ENCODE measurements at regions not wholly inside any gene's neighbourhood (a gene's known extent, or its start where the extent isn't known, plus 50 kb on each side); places are given as distances from the start of the nearest gene placed in this dataset.

- Histone ChIP-seq H3K79me2 (ENCODE audit: control insufficient read depth, insufficient read depth, low read length) (no peaks in the 10 kb centered on the region), H3K4me3 (ENCODE audit: low read length) (no peak overlapping the region), H3K79me1 (ENCODE audit: low read length) (no peaks in the 10 kb centered on the region), H3K4me1 (ENCODE audit: control insufficient read depth, low read depth, low read length) (no peaks in the 10 kb centered on the region), H3K9ac (ENCODE audit: low read length) (no peak overlapping the region), H3K36me3 (ENCODE audit: control insufficient read depth, insufficient read depth, low read length) (no peaks in the 10 kb centered on the region), H3K18ac (ENCODE audit: low read length) (no peak overlapping the region), H2AK5ac (ENCODE audit: low read length) (no peak overlapping the region), H2BK5ac (ENCODE audit: low read length) (no peak overlapping the region), H3K4me2 (ENCODE audit: low read length) (no peak overlapping the region), H3K23ac (ENCODE audit: low read length) (no peak overlapping the region), H3K27ac (ENCODE audit: low read depth, low read length) (no peak overlapping the region), H2BK15ac (replicated peaks; ENCODE audit: low read depth) (no peak overlapping the region), H2BK120ac (ENCODE audit: low read depth, low read length) (no peak overlapping the region), H3K56ac (ENCODE audit: low read length) (no peak overlapping the region), H3K27me3 (ENCODE audit: insufficient read depth, low read length, poor library complexity) (no peaks in the 10 kb centered on the region), H4K5ac (ENCODE audit: low read length) (no peak overlapping the region), H4K8ac (ENCODE audit: low read depth, low read length) (no peak overlapping the region), H3K4ac (ENCODE audit: low read depth, low read length) (no peak overlapping the region)
- peak; percentile 13 for DNase-seq
- WGBS (ENCODE audit: extremely low coverage, insufficient coverage, low lambda C conversion rate), result no CpG with 5 or more reads among the region's 4 CpGs
Observed at GRCh38 chrX:118179718-118180117, 63.1 kb upstream of the KLHL13 start.

GRCh38 chrX:118181030-118181429, 64.4 kb upstream of the KLHL13 start:
- no peaks in the 10 kb centered on the region for H3K36me3 ChIP-seq (ENCODE audit: control insufficient read depth, insufficient read depth, low read length)
- no peak overlapping the region for H3K27ac ChIP-seq (ENCODE audit: low read depth, low read length)
- no peaks in the 10 kb centered on the region for H3K79me1 ChIP-seq (ENCODE audit: low read length)
- H4K5ac ChIP-seq (ENCODE audit: low read length), result no peak overlapping the region
- H3K9ac ChIP-seq (ENCODE audit: low read length), result no peak overlapping the region
- WGBS (ENCODE audit: extremely low coverage, insufficient coverage, low lambda C conversion rate), result no CpG with 5 or more reads among the region's 4 CpGs
- no peak overlapping the region for H2AK5ac ChIP-seq (ENCODE audit: low read length)
- no peak overlapping the region for H3K23ac ChIP-seq (ENCODE audit: low read length)
- no peak overlapping the region for H2BK15ac ChIP-seq (replicated peaks; ENCODE audit: low read depth)
- no peak overlapping the region for H3K18ac ChIP-seq (ENCODE audit: low read length)
- no peak overlapping the region for H3K4me2 ChIP-seq (ENCODE audit: low read length)
- H4K8ac ChIP-seq (ENCODE audit: low read depth, low read length), result no peak overlapping the region
- H2BK120ac ChIP-seq (ENCODE audit: low read depth, low read length), result no peak overlapping the region
- H3K4me3 ChIP-seq (ENCODE audit: low read length), result no peak overlapping the region
- DNase-seq, result no peak
- no peaks in the 10 kb centered on the region for H3K79me2 ChIP-seq (ENCODE audit: control insufficient read depth, insufficient read depth, low read length)
- no peak overlapping the region for H2BK5ac ChIP-seq (ENCODE audit: low read length)
- no peak overlapping the region for H3K56ac ChIP-seq (ENCODE audit: low read length)
- H3K4me1 ChIP-seq (ENCODE audit: control insufficient read depth, low read depth, low read length), result no peaks in the 10 kb centered on the region
- H3K27me3 ChIP-seq (ENCODE audit: insufficient read depth, low read length, poor library complexity), result no peaks in the 10 kb centered on the region
- no peak overlapping the region for H3K4ac ChIP-seq (ENCODE audit: low read depth, low read length)

GRCh38 chrX:118182025-118182424, 65.4 kb upstream of the KLHL13 start:
- Histone ChIP-seq H3K4me2 (ENCODE audit: low read length) (no peak overlapping the region), H3K27me3 (ENCODE audit: insufficient read depth, low read length, poor library complexity) (no peaks in the 10 kb centered on the region), H3K79me1 (ENCODE audit: low read length) (no peaks in the 10 kb centered on the region), H2BK5ac (ENCODE audit: low read length) (no peak overlapping the region), H3K4me1 (ENCODE audit: control insufficient read depth, low read depth, low read length) (no peaks in the 10 kb centered on the region), H2BK15ac (replicated peaks; ENCODE audit: low read depth) (no peak overlapping the region), H3K4me3 (ENCODE audit: low read length) (no peak overlapping the region), H3K9ac (ENCODE audit: low read length) (no peak overlapping the region), H2AK5ac (ENCODE audit: low read length) (no peak overlapping the region), H3K79me2 (ENCODE audit: control insufficient read depth, insufficient read depth, low read length) (no peaks in the 10 kb centered on the region), H3K56ac (ENCODE audit: low read length) (no peak overlapping the region), H2BK120ac (ENCODE audit: low read depth, low read length) (no peak overlapping the region), H3K23ac (ENCODE audit: low read length) (no peak overlapping the region), H3K27ac (ENCODE audit: low read depth, low read length) (no peak overlapping the region), H3K36me3 (ENCODE audit: control insufficient read depth, insufficient read depth, low read length) (no peaks in the 10 kb centered on the region), H3K18ac (ENCODE audit: low read length) (no peak overlapping the region), H3K4ac (ENCODE audit: low read depth, low read length) (no peak overlapping the region), H4K8ac (ENCODE audit: low read depth, low read length) (no peak overlapping the region), H4K5ac (ENCODE audit: low read length) (no peak overlapping the region)
- DNase-seq, result no peak
- no CpG with 5 or more reads among the region's 1 CpG for WGBS (ENCODE audit: extremely low coverage, insufficient coverage, low lambda C conversion rate)

- H3K79me1 ChIP-seq (ENCODE audit: low read length), result no peaks in the 10 kb centered on the region
- no CpG with 5 or more reads among the region's 3 CpGs for WGBS (ENCODE audit: extremely low coverage, insufficient coverage, low lambda C conversion rate)
- no peak overlapping the region for H4K8ac ChIP-seq (ENCODE audit: low read depth, low read length)
- H3K27me3 ChIP-seq (ENCODE audit: insufficient read depth, low read length, poor library complexity), result no peaks in the 10 kb centered on the region
- H2BK120ac ChIP-seq (ENCODE audit: low read depth, low read length), result no peak overlapping the region
- no peak for DNase-seq
- no peak overlapping the region for H3K56ac ChIP-seq (ENCODE audit: low read length)
- H3K79me2 ChIP-seq (ENCODE audit: control insufficient read depth, insufficient read depth, low read length), result no peaks in the 10 kb centered on the region
- no peaks in the 10 kb centered on the region for H3K36me3 ChIP-seq (ENCODE audit: control insufficient read depth, insufficient read depth, low read length)
- H3K9ac ChIP-seq (ENCODE audit: low read length), result no peak overlapping the region
- no peak overlapping the region for H3K27ac ChIP-seq (ENCODE audit: low read depth, low read length)
- no peak overlapping the region for H2AK5ac ChIP-seq (ENCODE audit: low read length)
- no peak overlapping the region for H2BK5ac ChIP-seq (ENCODE audit: low read length)
- H3K4me3 ChIP-seq (ENCODE audit: low read length), result no peak overlapping the region
- H3K4me2 ChIP-seq (ENCODE audit: low read length), result no peak overlapping the region
- H4K5ac ChIP-seq (ENCODE audit: low read length), result no peak overlapping the region
- no peak overlapping the region for H3K23ac ChIP-seq (ENCODE audit: low read length)
- H3K4me1 ChIP-seq (ENCODE audit: control insufficient read depth, low read depth, low read length), result no peaks in the 10 kb centered on the region
- H3K18ac ChIP-seq (ENCODE audit: low read length), result no peak overlapping the region
- H3K4ac ChIP-seq (ENCODE audit: low read depth, low read length), result no peak overlapping the region
- H2BK15ac ChIP-seq (replicated peaks; ENCODE audit: low read depth), result no peak overlapping the region
Observed at GRCh38 chrX:118182681-118183080, 66.1 kb upstream of the KLHL13 start.

- Histone ChIP-seq H3K4ac (ENCODE audit: low read depth, low read length) (no peak overlapping the region), H3K27me3 (ENCODE audit: insufficient read depth, low read length, poor library complexity) (no peaks in the 10 kb centered on the region), H2AK5ac (ENCODE audit: low read length) (no peak overlapping the region), H3K9ac (ENCODE audit: low read length) (no peak overlapping the region), H3K4me2 (ENCODE audit: low read length) (no peak overlapping the region), H2BK5ac (ENCODE audit: low read length) (no peak overlapping the region), H4K8ac (ENCODE audit: low read depth, low read length) (no peak overlapping the region), H3K36me3 (ENCODE audit: control insufficient read depth, insufficient read depth, low read length) (no peaks in the 10 kb centered on the region), H4K5ac (ENCODE audit: low read length) (no peak overlapping the region), H2BK15ac (replicated peaks; ENCODE audit: low read depth) (no peak overlapping the region), H3K4me1 (ENCODE audit: control insufficient read depth, low read depth, low read length) (no peaks in the 10 kb centered on the region), H3K56ac (ENCODE audit: low read length) (no peak overlapping the region), H3K79me2 (ENCODE audit: control insufficient read depth, insufficient read depth, low read length) (no peaks in the 10 kb centered on the region), H3K79me1 (ENCODE audit: low read length) (no peaks in the 10 kb centered on the region), H3K23ac (ENCODE audit: low read length) (no peak overlapping the region), H2BK120ac (ENCODE audit: low read depth, low read length) (no peak overlapping the region), H3K27ac (ENCODE audit: low read depth, low read length) (no peak overlapping the region), H3K18ac (ENCODE audit: low read length) (no peak overlapping the region), H3K4me3 (ENCODE audit: low read length) (no peak overlapping the region)
- no CpG with 5 or more reads among the region's 1 CpG for WGBS (ENCODE audit: extremely low coverage, insufficient coverage, low lambda C conversion rate)
- peak; percentile 12 for DNase-seq
Observed at GRCh38 chrX:118183606-118184005, 67.0 kb upstream of the KLHL13 start.

GRCh38 chrX:118187100-118187499, 70.5 kb upstream of the KLHL13 start:
- no peak for DNase-seq
- no peak overlapping the region for H3K23ac ChIP-seq (ENCODE audit: low read length)
- H4K5ac ChIP-seq (ENCODE audit: low read length), result no peak overlapping the region
- H3K27me3 ChIP-seq (ENCODE audit: insufficient read depth, low read length, poor library complexity), result no peaks in the 10 kb centered on the region
- no peak overlapping the region for H3K27ac ChIP-seq (ENCODE audit: low read depth, low read length)
- H3K4me2 ChIP-seq (ENCODE audit: low read length), result no peak overlapping the region
- H4K8ac ChIP-seq (ENCODE audit: low read depth, low read length), result no peak overlapping the region
- H3K79me2 ChIP-seq (ENCODE audit: control insufficient read depth, insufficient read depth, low read length), result no peaks in the 10 kb centered on the region
- no peak overlapping the region for H2BK120ac ChIP-seq (ENCODE audit: low read depth, low read length)
- H3K18ac ChIP-seq (ENCODE audit: low read length), result no peak overlapping the region
- H3K4ac ChIP-seq (ENCODE audit: low read depth, low read length), result no peak overlapping the region
- H2AK5ac ChIP-seq (ENCODE audit: low read length), result no peak overlapping the region
- no peaks in the 10 kb centered on the region for H3K4me1 ChIP-seq (ENCODE audit: control insufficient read depth, low read depth, low read length)
- H3K79me1 ChIP-seq (ENCODE audit: low read length), result no peaks in the 10 kb centered on the region
- no peak overlapping the region for H3K9ac ChIP-seq (ENCODE audit: low read length)
- H2BK5ac ChIP-seq (ENCODE audit: low read length), result no peak overlapping the region
- H3K56ac ChIP-seq (ENCODE audit: low read length), result no peak overlapping the region
- H3K36me3 ChIP-seq (ENCODE audit: control insufficient read depth, insufficient read depth, low read length), result no peaks in the 10 kb centered on the region
- H3K4me3 ChIP-seq (ENCODE audit: low read length), result no peak overlapping the region
- no peak overlapping the region for H2BK15ac ChIP-seq (replicated peaks; ENCODE audit: low read depth)

Measured in mesendoderm (in vitro differentiated cells).